PC-9 (cell line): ENCODE measurements at regions not wholly inside any gene's neighbourhood (a gene's known extent, or its start where the extent isn't known, plus 50 kb on each side); places are given as distances from the start of the nearest gene placed in this dataset.

Experiments used
- BruUV-seq: library from RNA; stranded (reverse); fragments of 400-500 nt; replicated peaks from 2 replicates; lab custom pipeline; 2021; lab: Mats Ljungman, UMichigan
- CTCF ChIA-PET: fragments of 300-600 bp; sonication (Branson Sonifier 250); formaldehyde crosslinking; loops from one replicate; lab custom pipeline; 2022; ENCODE audit warnings: antibody characterized with exemption; lab: Charles Lee
- POLR2A ChIA-PET: fragments of 300-600 bp; sonication (Branson Sonifier 250); formaldehyde crosslinking; loops from one replicate; lab custom pipeline; 2022; ENCODE audit warnings: antibody characterized with exemption; ENCODE audit not compliant: unreplicated experiment; lab: Charles Lee
- DNase-seq, 2 experiments: peaks; one replicate each; pipeline versions ENCODE4 v3.0.0 to v3.0.0-alpha.2; 2015 to 2022; ENCODE audit warnings: mixed read lengths in 1 of 2
- H2AFZ ChIP-seq: fragments of 200-600 bp; sonication (generic); 2 replicates; pipeline ENCODE4 v1.8.1; 2017; ENCODE audit warnings: antibody characterized with exemption
- H3F3A ChIP-seq: fragments of 200-600 bp; sonication (generic); 2 replicates; pipeline ENCODE4 v1.8.1; 2017; ENCODE audit warnings: antibody characterized with exemption, mild to moderate bottlenecking, low read depth; ENCODE audit not compliant: insufficient read depth
- H3K27ac ChIP-seq: fragments of 200-600 bp; sonication (generic); 2 replicates; pipeline ENCODE4 v1.6.1; 2016; ENCODE audit warnings: mixed run types
- H3K27me3 ChIP-seq: fragments of 200-600 bp; sonication (generic); 2 replicates; pipeline ENCODE4 v1.6.1; 2016; ENCODE audit warnings: low read depth, mixed run types; ENCODE audit not compliant: insufficient read depth
- H3K36me3 ChIP-seq: fragments of 200-600 bp; sonication (generic); 2 replicates; pipeline ENCODE4 v1.6.1; 2016; ENCODE audit warnings: low read depth, mixed run types
- H3K4me1 ChIP-seq: fragments of 200-600 bp; sonication (generic); replicated peaks from 2 replicates; pipeline ENCODE4 v1.6.1; 2016; ENCODE audit warnings: mixed run types; ENCODE audit not compliant: insufficient read depth
- H3K4me2 ChIP-seq: fragments of 200-600 bp; sonication (generic); 2 replicates; pipeline ENCODE4 v1.6.1; 2017; ENCODE audit warnings: mixed run types
- H3K4me3 ChIP-seq: fragments of 200-600 bp; sonication (generic); 2 replicates; pipeline ENCODE4 v1.6.1; 2016; ENCODE audit warnings: mixed run types
- H3K79me2 ChIP-seq: fragments of 200-600 bp; sonication (generic); 2 replicates; pipeline ENCODE4 v1.6.1; 2017; ENCODE audit warnings: low read depth, mixed run types
- H3K9me2 ChIP-seq: fragments of 200-600 bp; sonication (generic); 2 replicates; pipeline ENCODE4 v1.8.1; 2017; ENCODE audit warnings: mild to moderate bottlenecking; ENCODE audit not compliant: insufficient read depth
- H3K9me3 ChIP-seq: fragments of 200-600 bp; sonication (generic); 2 replicates; pipeline ENCODE4 v1.8.1; 2016; ENCODE audit warnings: low read depth; ENCODE audit not compliant: insufficient read depth
- H4K20me1 ChIP-seq: fragments of 200-600 bp; sonication (generic); 2 replicates; pipeline ENCODE4 v1.8.1; 2017; ENCODE audit not compliant: insufficient read depth
- EZH2 ChIP-seq: fragments of 200-600 bp; sonication (generic); IDR thresholded peaks from 2 replicates; pipeline ENCODE4 v1.8.0; 2017; ENCODE audit warnings: antibody characterized with exemption, low read depth
- intact Hi-C: fragments of 100-400 bp; cut with micrococcal nuclease; formaldehyde crosslinking; loops from one replicate; pipeline ENCODE4 v1.10.0; 2022; ENCODE audit not compliant: unreplicated experiment
- TF ChIP-seq, protein P1 (sequence below): fragments of 200-600 bp; sonication (generic); conservative IDR thresholded peaks from 2 replicates; pipeline ENCODE4 v1.6.1; 2017; ENCODE audit warnings: mixed run types, antibody characterized with exemption, mild to moderate bottlenecking, moderate library complexity

DNA sequence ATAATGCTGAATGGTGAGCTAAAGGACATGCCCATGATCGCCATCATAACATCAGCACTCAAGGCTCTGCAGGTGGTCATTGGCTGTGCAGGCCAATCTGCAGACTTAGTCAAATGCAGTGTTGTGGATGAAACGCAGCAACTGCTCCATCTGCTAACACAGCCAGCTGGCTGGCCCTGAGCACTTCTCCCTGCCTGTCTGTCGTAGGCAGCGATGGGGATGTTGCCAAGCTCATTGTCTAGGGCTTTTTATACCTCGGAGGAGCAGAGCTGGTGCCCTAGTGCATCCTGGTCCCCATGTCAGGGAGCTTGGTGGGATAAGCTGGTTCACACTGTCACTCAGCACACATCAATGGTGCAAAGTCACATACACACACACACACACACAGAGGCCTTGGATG is 189.4 kb downstream of the TENT4A start:
- ChIA-PET CTCF (no interaction called here), POLR2A (no interaction called here)
- intact Hi-C loops: no loop called here

DNA sequence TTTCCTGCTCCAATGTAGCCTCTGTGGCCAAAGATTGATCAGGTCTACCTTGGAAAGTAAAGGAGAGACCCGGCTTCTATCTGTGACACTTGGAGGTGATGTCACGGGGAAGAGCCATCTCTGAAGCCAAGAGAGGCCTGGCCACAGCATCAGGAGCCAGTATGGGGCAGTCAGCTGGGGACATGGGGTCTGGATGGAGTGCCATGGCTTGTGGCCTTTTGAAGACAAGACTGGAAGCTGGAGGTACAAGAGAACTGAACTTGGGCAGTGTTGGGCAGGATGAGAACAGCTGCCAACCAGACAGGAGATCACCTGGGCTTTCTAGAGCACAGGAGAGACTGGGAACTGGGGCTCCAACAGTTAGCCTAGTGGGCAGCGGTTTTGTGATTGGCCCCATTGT is 190.7 kb downstream of the TENT4A start:
- CTCF ChIA-PET: no interaction called here
- no peak for TF ChIP-seq EZH2
- TF ChIP-seq, protein P1, sequence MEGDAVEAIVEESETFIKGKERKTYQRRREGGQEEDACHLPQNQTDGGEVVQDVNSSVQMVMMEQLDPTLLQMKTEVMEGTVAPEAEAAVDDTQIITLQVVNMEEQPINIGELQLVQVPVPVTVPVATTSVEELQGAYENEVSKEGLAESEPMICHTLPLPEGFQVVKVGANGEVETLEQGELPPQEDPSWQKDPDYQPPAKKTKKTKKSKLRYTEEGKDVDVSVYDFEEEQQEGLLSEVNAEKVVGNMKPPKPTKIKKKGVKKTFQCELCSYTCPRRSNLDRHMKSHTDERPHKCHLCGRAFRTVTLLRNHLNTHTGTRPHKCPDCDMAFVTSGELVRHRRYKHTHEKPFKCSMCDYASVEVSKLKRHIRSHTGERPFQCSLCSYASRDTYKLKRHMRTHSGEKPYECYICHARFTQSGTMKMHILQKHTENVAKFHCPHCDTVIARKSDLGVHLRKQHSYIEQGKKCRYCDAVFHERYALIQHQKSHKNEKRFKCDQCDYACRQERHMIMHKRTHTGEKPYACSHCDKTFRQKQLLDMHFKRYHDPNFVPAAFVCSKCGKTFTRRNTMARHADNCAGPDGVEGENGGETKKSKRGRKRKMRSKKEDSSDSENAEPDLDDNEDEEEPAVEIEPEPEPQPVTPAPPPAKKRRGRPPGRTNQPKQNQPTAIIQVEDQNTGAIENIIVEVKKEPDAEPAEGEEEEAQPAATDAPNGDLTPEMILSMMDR: no peak
- Histone ChIP-seq H3K4me3 (no peak overlapping the region), H2AFZ (no peak overlapping the region), H3K36me3 (no peaks in the 10 kb centered on the region), H3K79me2 (no peaks in the 10 kb centered on the region), H3K9me3 (no peaks in the 10 kb centered on the region), H3K9me2 (no peaks in the 10 kb centered on the region), H3K27ac (no peak overlapping the region), H3K4me1 (no peaks in the 10 kb centered on the region), H4K20me1 (no peaks in the 10 kb centered on the region), H3K27me3 (peaks cover 85% of the 10 kb centered on the region), H3K4me2 (no peak overlapping the region), H3F3A (no peaks in the 10 kb centered on the region)
- intact Hi-C loops: no loop called here
- DNase-seq: no peak
- no TSS peak for BruUV-seq
- POLR2A ChIA-PET: interaction anchor here (0.5 kb wide), 1 partner anchor 822 kb away, joined by 5 read pairs; no protein-coding TSS in a partner anchor

More for the DNA sequence above, 189.4 kb downstream of the TENT4A start:
- Histone ChIP-seq H3K36me3 (no peaks in the 10 kb centered on the region), H3K79me2 (no peaks in the 10 kb centered on the region), H3K27me3 (peaks cover 83% of the 10 kb centered on the region), H3K4me3 (no peak overlapping the region), H3K27ac (no peak overlapping the region), H4K20me1 (no peaks in the 10 kb centered on the region), H3K4me1 (no peaks in the 10 kb centered on the region), H3K9me3 (no peaks in the 10 kb centered on the region), H3F3A (no peaks in the 10 kb centered on the region), H2AFZ (no peak overlapping the region), H3K4me2 (no peak overlapping the region), H3K9me2 (no peaks in the 10 kb centered on the region)
- TF ChIP-seq, protein P1: no peak
- no peak for TF ChIP-seq EZH2
- no peak for DNase-seq
- BruUV-seq: no TSS peak

DNA sequence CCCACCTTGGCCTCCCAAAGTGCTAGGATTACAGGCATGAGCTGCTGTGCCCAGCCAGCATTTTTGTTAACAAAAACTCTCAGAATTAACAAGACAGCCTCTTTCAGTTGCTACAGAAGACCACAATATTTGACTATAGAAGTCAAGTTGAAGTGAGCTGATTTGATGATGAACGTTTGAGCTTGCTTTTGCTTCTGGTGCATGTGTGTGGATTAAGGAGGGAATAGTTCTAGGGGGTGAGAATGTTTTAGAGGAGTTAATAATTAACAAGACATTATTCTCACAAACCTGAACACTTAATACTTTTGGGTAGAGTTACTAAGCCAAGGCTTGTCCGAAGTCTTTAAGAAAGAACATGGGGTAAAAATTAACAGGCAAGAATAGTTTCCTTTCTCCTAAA is 191.6 kb downstream of the TENT4A start:
- H3K9me3 ChIP-seq: no peaks in the 10 kb centered on the region
- no peaks in the 10 kb centered on the region for H3K9me2 ChIP-seq
- H2AFZ ChIP-seq: no peak overlapping the region
- no peaks in the 10 kb centered on the region for H3K36me3 ChIP-seq
- CTCF ChIA-PET: no interaction called here
- POLR2A ChIA-PET: no interaction called here
- no peaks in the 10 kb centered on the region for H4K20me1 ChIP-seq
- no peak overlapping the region for H3K4me3 ChIP-seq
- H3F3A ChIP-seq: no peaks in the 10 kb centered on the region
- H3K4me1 ChIP-seq: no peaks in the 10 kb centered on the region
- TF ChIP-seq, protein P1: no peak
- TF ChIP-seq EZH2: no peak
- no peak for DNase-seq
- no peak overlapping the region for H3K4me2 ChIP-seq
- intact Hi-C loops: no loop called here
- no peaks in the 10 kb centered on the region for H3K79me2 ChIP-seq
- no TSS peak for BruUV-seq
- peaks cover 86% of the 10 kb centered on the region for H3K27me3 ChIP-seq
- H3K27ac ChIP-seq: no peak overlapping the region
